Activated T-helper 1 cell treated with Interleukin-2 at 50 U/mL for 16 hours (primary cell): ENCODE measurements at regions not wholly inside any gene's neighbourhood (a gene's known extent, or its start where the extent isn't known, plus 50 kb on each side); places are given as distances from the start of the nearest gene placed in this dataset.

ENCODE experiments used
- DNase-seq: peaks from one replicate; pipeline ENCODE4 v3.0.0-alpha.2; 2020; ENCODE audit warnings: low read depth

DNA sequence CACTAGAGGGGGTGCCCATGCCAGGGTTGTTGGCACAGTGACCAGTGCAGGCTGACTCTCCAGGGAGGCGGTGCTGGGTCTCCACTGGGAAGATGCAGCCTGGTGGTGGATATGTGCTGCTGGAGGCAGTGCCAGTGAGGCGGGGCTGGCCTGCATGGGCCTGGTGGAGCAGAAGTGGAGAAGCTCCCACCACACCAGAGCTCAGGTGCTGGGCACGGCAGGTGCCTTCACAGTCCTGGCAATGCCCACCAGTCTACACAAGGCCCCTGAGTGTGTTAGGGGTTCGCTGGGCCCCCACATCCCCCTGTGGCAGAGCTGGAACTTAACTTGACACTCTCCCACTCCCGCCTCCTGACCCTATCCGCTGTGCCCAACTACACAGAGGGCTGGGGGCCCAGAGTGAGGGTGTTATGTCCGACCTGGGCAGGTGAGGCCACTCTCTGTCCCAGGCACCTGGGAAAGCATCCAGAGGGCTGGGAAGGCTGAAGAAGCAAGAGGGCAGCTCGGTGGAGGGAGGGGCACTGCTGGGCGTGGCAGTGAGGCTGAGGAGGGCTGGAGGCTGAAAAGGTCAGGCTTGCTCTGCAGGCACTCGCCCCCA, 102.4 kb upstream of the B3GAT1 start:
- no peak for DNase-seq

DNA sequence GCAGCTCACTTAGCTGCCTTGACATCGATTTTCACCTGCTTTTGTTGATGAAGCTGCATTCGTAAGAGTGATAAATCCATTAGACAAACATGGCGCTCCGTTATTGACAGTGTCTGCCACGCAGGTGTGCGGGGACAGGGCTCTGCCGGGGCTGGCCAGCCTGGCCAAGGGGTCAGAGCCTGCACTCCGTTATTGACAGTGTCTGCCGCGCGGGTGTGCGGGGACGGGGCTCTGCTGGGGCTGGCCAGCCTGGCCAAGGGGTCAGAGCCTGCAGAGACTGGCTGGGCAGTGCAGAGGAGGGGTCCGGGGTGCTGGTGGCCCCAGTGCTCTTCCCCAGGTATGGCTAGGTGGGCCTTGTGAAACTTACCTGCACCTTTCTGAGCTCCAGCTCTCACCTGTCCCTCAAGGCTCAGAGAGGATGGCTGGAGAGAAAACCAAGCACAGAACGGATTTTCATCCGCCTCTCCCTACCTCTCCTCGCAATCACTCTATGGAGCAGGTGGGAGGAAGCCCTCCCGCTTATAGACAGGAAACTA, 101.6 kb upstream of the B3GAT1 start:
- no peak for DNase-seq

DNA sequence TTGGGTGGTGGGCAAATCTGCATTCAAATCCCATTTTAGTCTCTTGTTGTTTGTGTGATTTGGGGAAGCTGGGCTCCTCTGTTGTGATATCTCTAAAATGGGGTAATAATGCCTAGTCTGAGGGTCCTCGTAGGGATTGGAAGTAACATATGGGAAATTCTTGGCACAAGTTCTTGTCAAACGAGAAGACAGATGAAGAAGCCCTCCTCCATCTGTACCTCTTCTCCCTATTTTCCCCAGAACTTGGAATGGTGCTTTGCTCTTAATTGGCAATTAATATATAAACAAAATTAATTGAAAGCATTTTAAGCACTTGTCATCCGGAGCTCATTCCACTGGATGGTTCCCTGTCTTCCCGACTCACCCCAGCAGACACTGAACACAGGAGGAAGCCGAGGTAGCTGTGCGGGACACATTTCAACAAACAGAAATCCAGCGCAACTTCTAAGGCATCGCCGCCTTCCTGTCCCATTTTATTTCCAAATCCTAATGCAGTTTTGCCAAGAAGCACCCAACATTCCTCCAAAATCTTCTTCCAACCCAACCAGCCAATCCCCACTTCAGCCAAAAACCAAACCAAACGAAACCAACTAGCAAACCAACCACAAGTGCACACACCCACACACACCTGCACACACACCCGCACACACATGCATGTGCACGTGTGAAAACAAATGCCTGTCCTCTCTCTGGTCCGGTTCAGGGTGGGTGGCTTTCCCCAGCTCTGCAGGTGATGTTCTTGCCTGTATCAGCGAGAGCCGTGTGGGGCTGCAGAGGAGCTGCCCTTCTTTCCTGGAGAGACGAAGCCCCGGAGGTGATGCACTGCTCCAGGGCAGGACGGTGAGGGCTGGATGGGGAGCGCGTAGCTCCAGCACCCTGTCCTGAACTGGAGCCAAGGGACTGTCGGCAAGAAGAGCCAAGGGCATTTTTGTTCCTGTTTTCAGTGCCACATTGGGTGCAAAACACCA, 100.8 kb upstream of the B3GAT1 start:
- no peak for DNase-seq

DNA sequence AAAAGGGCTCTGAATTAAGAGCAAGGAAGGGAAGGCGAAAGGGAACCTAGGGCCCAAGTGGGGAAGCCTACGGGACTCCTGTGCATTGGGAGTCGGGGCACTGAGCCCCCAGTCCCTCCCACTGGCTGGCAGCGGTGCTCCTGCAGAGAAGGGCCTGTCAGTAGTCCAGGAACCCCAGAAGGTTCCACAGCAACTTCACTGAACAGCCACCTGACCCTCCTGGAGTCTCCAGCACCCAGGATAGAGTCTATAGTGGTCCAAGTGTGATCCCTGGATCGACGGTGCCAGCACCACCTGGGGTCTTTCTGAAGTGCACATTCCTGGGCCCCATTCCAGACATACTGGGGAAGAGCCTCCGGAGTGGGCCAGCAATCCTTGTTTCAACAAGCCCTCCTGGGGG, 100.0 kb upstream of the B3GAT1 start:
- no peak for DNase-seq

DNA sequence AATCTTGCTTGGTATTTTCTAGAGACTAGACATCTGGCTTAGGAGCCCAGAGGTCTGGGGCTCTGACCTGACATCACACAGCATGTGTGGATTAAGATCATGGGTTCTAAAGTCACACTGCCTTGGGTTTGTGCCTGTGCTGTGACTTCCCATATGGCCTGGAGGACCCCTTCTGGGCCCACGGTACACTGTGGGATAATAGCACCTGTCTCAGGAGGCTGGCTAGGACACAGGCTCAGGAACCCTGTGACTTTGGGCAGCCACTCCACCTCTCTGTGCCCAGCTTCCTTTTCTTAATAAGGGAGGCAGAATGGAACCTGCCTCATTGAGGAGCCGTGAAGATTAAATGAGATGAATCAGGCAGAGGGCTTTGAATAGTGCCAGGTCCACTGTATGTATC, 99.2 kb upstream of the B3GAT1 start:
- no peak for DNase-seq

DNA sequence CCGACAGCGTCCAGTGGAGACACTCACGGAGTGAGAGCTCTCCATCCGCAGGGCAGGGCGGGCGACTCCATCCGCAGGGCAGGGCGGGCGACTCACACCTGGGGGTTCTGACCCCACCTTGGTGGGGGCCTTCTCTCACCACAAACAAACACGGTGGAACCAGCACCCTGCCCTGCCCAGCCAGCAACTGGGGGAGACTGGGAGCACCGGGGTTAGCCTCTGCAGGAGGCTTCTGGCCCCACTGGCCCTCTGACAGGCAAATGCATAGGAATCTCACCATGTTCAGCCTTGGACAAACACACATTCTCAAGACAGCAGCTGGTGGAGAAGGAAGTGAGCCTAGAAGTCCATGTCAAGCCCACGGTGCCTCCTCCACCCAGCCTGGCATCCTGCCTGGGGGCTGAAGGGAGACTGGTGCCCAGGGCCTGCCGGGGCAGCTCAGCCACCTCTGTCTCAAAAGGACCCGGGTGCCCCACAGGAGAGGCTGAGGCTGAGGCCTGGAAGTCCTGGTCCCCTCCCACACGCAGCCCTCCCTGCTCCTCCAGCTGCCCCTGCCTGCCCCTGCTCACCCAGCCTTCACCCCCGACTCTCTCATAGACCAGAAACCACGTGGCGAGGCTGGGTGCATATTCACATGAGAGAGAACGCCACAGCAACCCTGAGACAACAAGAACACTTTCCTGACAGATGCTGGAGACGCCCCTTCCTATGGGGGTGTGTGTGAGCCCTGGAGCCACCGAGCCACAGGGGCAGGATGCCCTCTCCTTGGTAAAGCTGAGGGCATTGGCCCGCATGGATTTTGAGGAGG, 98.4 kb upstream of the B3GAT1 start:
- DNase-seq: no peak

DNA sequence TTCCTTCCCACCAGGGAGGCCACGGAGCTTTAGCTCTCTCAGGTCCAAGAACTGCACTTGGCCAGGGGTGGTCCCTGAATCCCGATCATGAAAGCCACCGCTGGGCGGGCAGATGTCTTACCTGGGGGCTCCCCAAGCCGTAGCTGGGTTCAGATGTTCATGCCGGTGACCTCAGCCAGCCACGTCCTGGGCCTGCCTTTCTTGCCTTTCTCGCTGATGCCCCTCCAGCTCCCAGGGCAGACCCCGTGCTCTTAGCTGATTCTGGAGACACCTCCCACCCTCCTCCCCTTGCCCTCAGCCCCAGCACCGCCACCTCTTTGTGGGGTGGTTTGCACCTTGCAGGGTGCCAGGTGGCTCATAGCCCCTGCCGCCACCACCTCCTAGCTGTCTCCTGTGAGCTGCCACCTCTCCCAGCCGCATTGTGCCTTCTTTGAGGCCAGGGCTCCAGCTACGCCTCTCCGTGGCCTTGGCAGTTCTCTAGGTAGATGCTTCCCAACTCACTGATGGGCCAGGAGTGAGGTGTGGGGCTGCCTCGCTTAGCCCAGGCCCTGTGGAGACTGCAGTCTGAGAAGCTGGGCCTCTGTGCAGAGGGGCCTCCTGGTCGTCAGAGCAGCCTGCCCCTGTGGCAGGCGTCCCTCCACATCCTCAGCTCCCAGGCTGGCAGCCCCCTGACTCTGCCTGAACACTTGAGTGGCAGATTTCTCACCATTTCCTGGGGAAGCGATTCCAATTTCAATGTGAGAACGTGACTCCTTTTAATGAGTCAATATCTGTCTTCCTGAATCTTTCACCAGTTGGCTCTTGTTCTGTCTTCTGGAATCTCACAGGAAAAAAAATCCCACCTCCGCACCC, 97.6 kb upstream of the B3GAT1 start:
- DNase-seq: no peak

DNA sequence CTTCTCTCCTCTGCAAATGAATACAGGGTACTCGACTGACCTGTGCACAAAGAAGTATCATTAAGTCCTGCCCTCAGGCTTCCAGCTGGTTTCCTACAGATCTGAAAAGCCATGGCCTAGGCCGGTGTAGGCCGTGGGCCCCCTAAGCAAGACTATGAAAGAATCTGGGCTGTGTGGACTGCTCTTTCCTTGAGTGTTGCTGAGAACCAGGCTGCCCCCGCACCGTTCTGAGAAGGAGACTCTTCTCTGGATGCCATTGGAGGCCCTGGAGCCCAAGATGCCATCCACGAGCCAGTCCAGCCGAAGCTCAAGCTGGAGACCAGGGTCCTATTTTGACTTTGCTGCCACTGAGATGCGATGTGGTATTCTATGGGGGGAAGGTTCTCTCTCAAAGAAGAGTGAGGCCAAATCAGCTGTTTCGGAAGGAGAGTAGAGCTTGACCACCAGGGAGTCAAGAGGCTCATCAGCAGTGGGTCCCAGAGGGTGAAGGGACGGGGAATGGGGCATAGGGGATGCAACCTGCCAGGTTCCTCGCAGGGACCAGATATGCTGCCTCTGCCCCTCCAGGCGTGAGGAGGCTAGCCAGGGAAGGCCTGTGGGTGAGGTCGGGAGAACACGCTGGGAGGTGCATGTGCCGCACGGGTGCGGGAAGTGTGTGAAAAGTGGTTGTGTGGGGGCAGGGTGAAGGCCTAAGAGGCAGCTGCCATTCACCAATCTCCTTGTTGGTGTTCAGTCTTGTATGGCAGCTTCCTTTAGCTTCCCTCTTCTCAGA, 96.4 kb upstream of the B3GAT1 start:
- DNase-seq: no peak

DNA sequence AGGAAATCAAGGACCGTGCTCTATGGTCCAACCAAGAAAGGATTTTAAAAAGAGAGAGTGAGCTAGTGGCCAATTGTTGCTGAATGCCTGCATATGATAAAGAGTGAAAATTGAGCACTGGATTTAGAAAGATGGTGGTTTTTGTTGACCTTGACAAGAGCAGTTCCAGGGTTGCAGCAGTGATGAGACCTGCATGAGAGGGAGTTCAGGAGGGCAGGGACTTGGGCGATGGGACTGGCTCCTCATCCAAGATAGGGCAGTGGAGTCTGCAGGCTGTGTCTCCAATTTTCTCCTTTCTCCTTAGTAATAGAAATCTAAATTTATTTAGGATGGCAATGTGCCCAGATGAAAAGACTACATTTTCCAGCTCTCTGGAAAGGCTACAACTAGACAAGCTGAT, 94.0 kb upstream of the B3GAT1 start:
- no peak for DNase-seq

DNA sequence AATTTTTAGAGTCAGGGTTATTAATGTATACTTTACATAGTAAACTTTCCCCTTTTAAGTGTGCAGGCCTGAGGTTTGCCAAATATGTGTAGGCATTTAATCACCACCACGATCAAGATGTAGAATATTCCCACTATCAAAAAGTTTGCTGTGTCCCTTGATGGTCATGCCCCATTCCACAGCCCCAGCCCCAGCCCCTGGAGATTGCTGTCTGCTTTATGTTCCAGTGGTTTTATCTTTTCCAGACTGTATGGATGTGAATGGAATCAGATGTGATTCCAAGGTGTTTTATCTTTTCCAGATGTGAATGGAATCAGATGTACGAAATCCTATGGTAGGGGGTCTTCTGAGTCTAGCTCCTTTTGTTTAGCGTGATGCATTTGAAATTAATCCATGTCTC, 93.1 kb upstream of the B3GAT1 start:
- DNase-seq: no peak

DNA sequence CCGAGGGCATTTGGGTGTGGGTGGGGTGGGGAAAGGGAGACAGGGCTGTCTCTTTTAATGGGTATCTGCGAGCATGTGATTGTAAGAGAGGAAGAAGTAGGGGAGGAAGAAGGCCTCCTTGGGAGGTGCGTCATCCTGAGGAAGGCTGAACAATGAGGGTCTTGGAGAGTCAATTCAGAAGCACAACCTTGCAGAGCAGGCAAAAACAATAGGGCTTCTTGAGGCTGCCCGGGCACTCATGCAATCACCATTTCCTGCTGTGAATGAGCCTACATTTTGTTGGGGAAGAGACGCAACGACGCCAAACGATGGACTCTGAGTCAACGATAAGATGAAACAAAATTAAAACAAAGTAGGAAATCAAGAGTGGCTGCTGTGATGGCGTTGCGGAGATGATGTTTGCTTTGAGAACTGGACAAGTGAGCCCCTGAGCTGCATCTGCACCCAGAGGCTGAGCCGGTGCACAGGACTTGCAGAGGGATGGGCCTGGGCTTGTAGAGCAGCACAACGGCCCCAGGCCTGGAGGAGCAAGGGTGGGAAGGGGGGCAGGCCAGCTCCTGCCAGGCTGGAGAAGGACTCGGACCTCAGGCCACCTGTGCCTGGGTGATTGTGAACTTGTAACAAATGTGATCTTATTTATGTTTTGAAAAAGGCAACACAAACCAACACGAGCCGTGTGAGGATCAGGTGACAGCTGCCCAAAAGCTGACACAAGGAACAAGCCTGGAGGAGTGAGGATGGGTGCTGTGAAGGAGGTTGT, 92.3 kb upstream of the B3GAT1 start:
- no peak for DNase-seq

DNA sequence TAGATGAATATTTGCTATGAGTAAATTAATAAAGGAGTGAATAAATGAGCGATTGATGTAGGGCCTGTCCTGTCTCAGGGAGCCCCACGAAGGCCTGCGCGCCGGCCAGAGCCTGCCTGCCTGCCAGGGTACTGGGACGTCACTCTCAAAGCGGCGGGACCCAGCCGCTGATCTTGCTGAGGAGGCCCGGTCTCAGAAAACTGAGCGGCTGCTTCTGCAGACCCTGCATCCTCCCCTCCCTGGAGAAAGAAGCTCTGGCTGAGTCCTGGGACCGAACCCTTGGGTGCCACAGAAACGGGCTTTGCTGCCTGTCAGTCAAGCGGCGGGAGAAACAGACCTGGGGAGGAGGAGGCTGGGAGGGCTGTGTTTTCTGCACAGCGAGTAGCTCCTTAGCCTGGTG, 91.6 kb upstream of the B3GAT1 start:
- no peak for DNase-seq

DNA sequence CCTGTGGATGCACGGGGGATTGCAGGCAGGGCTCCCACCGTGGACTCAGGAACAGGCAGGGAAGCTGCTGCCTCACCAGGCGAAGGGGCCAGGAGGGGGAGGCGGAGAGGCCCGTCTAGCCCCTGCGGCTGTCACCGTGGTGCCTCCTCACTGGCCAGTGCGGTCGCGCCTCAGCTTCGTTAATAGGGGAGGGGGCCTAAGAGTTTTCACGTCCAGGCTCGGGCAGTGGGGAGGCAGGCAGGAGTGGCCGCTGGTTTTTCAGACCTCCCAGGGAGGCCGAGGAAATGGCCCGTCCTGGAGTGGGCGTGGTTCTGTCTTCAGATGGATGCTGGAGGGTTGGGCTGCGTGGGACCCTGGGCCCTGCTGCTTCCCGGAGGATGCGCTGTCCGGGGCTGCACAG, 91.1 kb upstream of the B3GAT1 start:
- DNase-seq: no peak

DNA sequence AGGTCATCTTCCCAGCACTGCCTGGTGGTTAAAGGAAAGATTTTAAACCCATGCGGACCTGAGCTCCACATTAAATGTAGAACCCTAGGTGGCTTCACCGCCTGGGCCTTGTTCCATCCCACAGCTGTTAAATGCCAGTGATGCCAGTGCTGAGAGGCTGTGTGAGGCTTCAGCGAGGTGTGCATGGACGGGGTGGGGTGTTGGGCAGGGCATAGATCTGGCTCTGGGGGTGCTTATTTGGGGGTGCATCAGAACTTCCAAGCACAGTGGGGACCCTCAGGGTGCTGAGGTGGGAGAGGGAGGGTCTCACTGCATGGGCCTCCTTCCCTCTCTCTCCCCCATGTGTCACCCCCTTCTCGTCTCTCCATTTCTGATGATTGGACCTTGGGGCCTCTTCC, 90.1 kb upstream of the B3GAT1 start:
- no peak for DNase-seq

DNA sequence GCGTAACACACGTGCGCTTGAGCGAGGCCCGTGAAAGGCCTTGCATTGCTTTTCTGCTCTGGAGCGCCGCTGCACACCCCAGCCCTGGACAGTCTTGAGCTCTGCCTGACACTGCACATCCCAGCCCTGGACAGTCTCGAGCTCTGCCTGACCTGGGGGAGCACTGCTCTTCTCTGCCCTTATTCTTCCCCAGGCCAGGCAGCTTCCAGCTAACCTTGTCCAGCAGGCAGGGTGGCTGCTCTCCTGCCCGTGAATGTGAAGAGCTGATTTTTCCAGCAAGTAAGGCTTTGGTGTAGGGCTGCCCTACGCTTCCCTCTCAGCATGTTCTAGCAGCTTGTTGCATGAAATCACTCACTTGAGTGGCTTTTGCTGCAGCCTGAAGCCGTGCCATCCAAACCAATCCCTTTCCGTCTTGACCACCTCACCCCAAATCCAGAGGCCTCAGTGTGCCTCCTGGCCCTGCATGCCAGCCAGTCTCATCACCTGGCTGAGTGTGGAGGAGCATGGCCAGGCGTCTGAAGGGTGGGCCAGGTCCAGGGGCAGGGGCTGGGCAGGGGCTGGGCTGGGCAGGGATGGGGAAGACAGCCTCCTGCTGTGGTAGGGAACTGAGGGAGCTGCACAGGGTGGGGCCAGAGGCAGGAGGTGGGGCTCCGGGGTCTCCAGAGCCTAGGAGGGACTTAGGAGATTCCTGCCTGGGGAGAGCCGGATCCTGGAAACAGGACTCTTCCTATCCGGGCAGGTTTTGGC, 89.5 kb upstream of the B3GAT1 start:
- no peak for DNase-seq

DNA sequence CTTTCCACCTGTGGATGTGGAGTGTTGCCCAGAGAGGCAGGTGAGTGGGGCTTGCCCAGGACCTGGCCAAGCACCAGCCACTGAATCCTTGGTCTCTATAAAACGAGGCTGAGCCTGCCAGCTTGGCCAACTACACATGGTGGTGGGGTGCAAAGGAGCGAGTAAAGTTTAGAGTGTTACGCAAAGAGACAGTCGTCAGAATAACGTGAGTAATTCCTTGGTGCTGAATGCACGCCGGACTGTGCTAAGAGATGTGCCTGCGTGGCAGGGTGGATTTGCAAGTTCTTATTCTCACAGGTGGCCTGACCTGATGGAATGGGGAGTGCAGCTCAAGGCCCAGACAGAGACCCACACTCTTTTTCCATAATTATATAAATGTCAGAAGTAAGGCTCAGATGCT, 88.6 kb upstream of the B3GAT1 start:
- no peak for DNase-seq

DNA sequence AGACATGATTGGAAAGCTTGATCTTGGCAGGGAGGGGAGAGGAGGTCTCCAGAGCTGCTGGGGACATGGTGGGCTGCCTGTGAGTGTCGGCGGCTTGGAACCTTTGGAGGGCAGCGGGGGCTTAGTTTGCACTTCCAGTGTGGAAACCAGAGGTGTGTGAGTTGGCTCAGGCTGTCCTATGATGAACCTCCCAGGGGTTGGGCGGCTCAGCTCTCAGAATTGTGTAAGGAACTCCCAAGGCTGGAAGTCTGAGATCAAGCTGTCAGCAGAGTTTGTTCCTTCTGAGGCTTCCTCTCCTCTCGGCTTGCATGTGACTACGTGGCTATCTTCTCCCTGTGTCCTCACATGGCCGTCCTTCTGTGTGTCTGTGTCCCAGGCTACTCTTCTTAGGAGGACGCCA, 87.9 kb upstream of the B3GAT1 start:
- no peak for DNase-seq

DNA sequence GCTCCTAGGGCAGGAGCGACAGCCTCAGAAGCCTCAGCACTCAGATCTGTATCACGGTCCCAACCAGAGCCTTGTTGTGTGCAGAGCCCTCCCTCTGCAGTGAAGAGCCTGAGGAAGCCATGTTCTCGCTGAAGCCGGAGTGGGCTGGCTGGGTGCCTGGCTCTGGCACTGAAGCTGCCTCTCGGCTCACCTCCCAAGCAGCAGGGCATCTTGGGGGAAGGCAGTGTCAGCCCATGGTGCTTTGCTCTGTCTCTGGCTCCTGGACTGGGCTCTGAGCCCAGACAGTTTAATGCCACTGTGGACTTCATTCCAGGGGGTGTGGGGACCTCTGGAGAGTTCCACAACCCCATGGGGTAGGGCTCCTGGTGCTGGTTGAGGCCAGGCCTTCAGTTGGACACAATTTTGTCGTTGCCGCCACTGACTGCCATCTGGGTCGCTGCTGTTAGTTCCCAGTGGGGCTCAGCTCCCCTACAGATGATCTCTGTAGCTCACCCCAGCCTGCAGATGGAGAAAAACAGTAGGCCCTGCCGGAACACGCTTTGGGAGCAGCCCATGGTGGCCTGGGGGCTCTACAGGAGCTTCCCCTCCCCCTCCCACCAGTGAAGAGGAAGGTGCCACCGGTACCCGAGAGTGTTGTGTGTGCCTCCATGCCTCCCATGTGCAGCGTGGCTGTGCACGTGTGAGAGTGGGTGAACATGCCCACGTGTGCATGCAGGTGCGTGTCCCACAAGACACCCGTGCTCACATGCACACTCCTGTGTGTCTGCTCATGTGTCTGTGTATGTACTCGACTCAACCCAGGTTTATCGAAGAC, 86.5 kb upstream of the B3GAT1 start:
- no peak for DNase-seq

DNA sequence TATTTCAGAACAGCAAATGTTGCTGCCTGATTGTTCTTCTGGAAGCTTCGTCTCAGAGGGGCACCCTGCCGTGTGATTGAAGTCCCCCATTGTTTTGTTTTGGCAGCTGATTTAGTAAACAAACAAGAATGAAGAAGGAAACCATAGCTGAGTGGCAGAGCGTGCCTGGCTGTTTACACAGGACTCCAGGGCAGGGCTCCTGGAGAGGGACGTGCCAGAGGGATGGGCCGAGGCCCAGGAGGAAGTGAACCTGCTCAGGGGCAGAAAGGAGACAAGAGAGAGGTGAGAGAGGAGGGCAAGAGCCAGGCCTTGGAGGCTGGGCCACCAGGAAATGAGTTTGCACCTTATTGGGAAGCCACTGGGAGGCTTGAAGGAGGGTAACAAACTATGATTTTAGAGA, 85.5 kb upstream of the B3GAT1 start:
- DNase-seq: no peak
